ENCODE measurements at regions not wholly inside any gene's neighbourhood (a gene's known extent, or its start where the extent isn't known, plus 50 kb on each side); places are given as distances from the start of the nearest gene placed in this dataset.

DNA sequence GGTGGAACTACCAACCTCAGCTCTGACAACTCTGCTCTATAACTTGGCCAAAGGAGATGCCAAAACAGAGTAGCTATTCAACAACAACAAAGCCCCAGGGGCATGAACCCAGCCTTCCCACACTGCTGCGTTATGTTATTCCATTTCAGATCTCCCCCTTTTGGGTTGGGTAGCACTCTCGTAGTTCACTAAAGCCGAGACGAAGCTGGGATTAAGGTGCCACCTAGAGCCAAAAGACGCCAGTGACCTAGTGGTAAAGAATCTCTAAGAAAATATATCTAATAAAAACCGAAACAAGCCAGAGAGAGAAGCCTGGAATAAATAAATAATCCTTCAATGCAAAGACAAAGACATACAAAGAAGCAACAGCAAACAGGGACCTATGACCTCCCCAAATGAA, 217.3 kb downstream of the HERPUD2 start:
- no peak for TF ChIP-seq POLR2AphosphoS5 (IDR thresholded peaks at IDR 0.05)
- TF ChIP-seq EP300 (IDR thresholded peaks at IDR 0.05): no peak
